ENCODE measurements at regions not wholly inside any gene's neighbourhood (a gene's known extent, or its start where the extent isn't known, plus 50 kb on each side); places are given as distances from the start of the nearest gene placed in this dataset.

DNA sequence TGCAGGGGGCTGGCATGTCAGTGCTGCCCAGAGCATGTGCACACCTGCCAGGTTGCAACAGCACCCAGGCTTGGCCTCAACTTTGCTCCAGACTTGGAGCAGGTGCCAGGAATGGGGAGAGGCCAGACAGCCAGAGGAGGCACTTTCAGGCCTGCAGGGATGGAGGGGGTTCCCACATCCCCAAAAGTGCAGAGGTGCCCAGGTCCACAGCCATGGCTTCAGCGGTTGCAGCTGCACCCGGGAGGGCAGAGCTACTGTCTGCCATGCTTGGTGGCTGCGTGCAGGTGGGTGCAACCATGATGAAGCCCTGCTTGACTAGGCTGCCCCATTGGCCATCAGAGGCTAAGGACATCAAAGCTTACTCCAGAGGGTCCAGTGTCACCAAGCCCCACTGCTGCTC lies 196.8 kb upstream of the VRK2 start:
- H3K9me3 ChIP-seq (ENCODE audit: insufficient read depth, low read length) = no peaks in the 10 kb centered on the region
- H3K27me3 ChIP-seq (ENCODE audit: low read length) = no peaks in the 10 kb centered on the region

DNA sequence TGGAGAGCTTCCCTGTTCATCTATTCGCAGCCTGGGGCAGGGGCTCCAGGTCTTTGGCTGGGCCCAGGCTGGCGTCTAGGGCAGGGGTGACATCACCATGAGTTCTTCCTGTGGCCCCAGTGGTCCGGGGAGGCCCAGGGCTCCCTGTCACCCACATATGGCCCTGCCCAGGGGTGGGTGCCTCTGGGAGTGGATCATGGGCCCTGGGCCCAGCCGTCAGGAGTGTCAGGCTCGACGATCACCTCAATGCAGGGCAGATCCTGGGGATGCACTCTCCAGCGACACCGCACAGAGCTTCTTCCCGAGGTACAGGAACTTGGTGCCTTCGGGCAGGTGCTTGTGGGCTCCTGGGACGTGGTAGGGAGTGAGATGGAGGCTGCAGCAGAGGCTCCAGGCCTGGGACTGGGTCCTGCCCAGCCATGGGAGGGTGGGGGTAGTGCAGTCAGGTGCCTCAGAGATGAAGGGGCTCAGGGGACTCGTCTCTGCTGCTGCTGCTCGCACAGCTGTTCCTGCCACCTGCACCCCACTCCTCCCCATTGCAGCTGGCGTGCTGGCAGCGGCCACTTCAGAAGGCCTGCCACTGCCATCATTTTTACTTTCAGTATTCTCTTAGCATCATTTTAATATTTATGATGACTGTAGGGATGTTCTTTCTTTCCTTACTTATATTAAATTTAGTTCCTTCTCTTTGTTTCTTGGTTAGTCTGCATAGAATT lies 196.0 kb upstream of the VRK2 start:
- H3K9me3 ChIP-seq (ENCODE audit: insufficient read depth, low read length) = no peaks in the 10 kb centered on the region
- no peaks in the 10 kb centered on the region for H3K9me2 ChIP-seq (replicated peaks; ENCODE audit: insufficient read depth, low read length)
- H3K4me2 ChIP-seq (ENCODE audit: low read depth, low read length, poor library complexity, severe bottlenecking) = no peak overlapping the region
- H3K9ac ChIP-seq (ENCODE audit: low read length) = no peak overlapping the region
- H3F3A ChIP-seq (ENCODE audit: insufficient read depth) = no peaks in the 10 kb centered on the region
- H3K27me3 ChIP-seq (ENCODE audit: low read length) = no peaks in the 10 kb centered on the region
- TF ChIP-seq EZH2phosphoT487 (conservative IDR thresholded peaks at IDR 0.05; ENCODE audit: low read length) = no peak
- TF ChIP-seq, protein P1, sequence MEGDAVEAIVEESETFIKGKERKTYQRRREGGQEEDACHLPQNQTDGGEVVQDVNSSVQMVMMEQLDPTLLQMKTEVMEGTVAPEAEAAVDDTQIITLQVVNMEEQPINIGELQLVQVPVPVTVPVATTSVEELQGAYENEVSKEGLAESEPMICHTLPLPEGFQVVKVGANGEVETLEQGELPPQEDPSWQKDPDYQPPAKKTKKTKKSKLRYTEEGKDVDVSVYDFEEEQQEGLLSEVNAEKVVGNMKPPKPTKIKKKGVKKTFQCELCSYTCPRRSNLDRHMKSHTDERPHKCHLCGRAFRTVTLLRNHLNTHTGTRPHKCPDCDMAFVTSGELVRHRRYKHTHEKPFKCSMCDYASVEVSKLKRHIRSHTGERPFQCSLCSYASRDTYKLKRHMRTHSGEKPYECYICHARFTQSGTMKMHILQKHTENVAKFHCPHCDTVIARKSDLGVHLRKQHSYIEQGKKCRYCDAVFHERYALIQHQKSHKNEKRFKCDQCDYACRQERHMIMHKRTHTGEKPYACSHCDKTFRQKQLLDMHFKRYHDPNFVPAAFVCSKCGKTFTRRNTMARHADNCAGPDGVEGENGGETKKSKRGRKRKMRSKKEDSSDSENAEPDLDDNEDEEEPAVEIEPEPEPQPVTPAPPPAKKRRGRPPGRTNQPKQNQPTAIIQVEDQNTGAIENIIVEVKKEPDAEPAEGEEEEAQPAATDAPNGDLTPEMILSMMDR (IDR thresholded peaks at IDR 0.05; ENCODE audit: insufficient read depth, low read length, poor library complexity, severe bottlenecking) = no peak
- H3K27ac ChIP-seq (ENCODE audit: low read depth, low read length) = no peak overlapping the region
- H3K4me3 ChIP-seq (ENCODE audit: insufficient read depth, low read length, poor library complexity, severe bottlenecking) = no peak overlapping the region
- no peaks in the 10 kb centered on the region for H3K79me2 ChIP-seq (ENCODE audit: insufficient read depth, low read length)
- no peak overlapping the region for H2AFZ ChIP-seq (ENCODE audit: low read depth, low read length, severe bottlenecking)
- no peaks in the 10 kb centered on the region for H4K20me1 ChIP-seq (ENCODE audit: low read depth, low read length)
- H3K36me3 ChIP-seq (ENCODE audit: low read length) = no peaks in the 10 kb centered on the region

More for the DNA sequence above, 196.8 kb upstream of the VRK2 start:
- H3F3A ChIP-seq (ENCODE audit: insufficient read depth) = no peaks in the 10 kb centered on the region
- no peaks in the 10 kb centered on the region for H3K36me3 ChIP-seq (ENCODE audit: low read length)
- H4K20me1 ChIP-seq (ENCODE audit: low read depth, low read length) = 0 out of 2 replicates have a peak, but pooled peaks cover 3% of the 10 kb centered on the region
- TF ChIP-seq, protein P1 (IDR thresholded peaks at IDR 0.05; ENCODE audit: insufficient read depth, low read length, poor library complexity, severe bottlenecking) = no peak
- no peak for TF ChIP-seq EZH2phosphoT487 (conservative IDR thresholded peaks at IDR 0.05; ENCODE audit: low read length)
- H2AFZ ChIP-seq (ENCODE audit: low read depth, low read length, severe bottlenecking) = no peak overlapping the region
- H3K27ac ChIP-seq (ENCODE audit: low read depth, low read length) = no peak overlapping the region
- no peaks in the 10 kb centered on the region for H3K79me2 ChIP-seq (ENCODE audit: insufficient read depth, low read length)
- no peak overlapping the region for H3K9ac ChIP-seq (ENCODE audit: low read length)
- H3K4me2 ChIP-seq (ENCODE audit: low read depth, low read length, poor library complexity, severe bottlenecking) = no peak overlapping the region
- H3K4me3 ChIP-seq (ENCODE audit: insufficient read depth, low read length, poor library complexity, severe bottlenecking) = no peak overlapping the region
- H3K9me2 ChIP-seq (replicated peaks; ENCODE audit: insufficient read depth, low read length) = no peaks in the 10 kb centered on the region

DNA sequence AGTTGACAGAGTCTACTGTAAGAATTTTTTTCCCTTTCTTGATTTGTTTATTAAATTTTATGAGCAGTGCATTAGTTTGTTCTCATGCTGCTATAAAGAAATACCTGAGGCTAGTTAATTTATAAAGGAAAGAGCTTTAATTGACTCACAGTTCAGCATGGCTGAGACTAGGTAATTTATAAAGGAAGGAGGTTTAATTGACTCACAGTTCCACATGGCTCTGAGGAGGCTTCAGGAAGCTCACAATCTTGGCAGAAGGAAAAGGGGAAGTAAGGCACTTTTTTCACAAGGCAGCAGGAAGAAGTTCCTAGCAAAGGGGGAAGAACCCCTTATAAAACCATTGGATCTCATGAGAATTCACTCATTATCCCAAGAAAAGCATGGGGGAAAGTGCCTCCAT lies 191.4 kb upstream of the VRK2 start:
- no peaks in the 10 kb centered on the region for H3K9me3 ChIP-seq (ENCODE audit: insufficient read depth, low read length)
- no peak overlapping the region for H3K9ac ChIP-seq (ENCODE audit: low read length)
- H3K79me2 ChIP-seq (ENCODE audit: insufficient read depth, low read length) = no peaks in the 10 kb centered on the region
- no peaks in the 10 kb centered on the region for H3K9me2 ChIP-seq (replicated peaks; ENCODE audit: insufficient read depth, low read length)
- H4K20me1 ChIP-seq (ENCODE audit: low read depth, low read length) = no peaks in the 10 kb centered on the region
- H2AFZ ChIP-seq (ENCODE audit: low read depth, low read length, severe bottlenecking) = no peak overlapping the region
- no peaks in the 10 kb centered on the region for H3K36me3 ChIP-seq (ENCODE audit: low read length)
- TF ChIP-seq, protein P1 (IDR thresholded peaks at IDR 0.05; ENCODE audit: insufficient read depth, low read length, poor library complexity, severe bottlenecking) = no peak
- no peak for TF ChIP-seq EZH2phosphoT487 (conservative IDR thresholded peaks at IDR 0.05; ENCODE audit: low read length)
- no peaks in the 10 kb centered on the region for H3K27me3 ChIP-seq (ENCODE audit: low read length)
- H3K4me3 ChIP-seq (ENCODE audit: insufficient read depth, low read length, poor library complexity, severe bottlenecking) = no peak overlapping the region
- H3F3A ChIP-seq (ENCODE audit: insufficient read depth) = no peaks in the 10 kb centered on the region
- H3K4me2 ChIP-seq (ENCODE audit: low read depth, low read length, poor library complexity, severe bottlenecking) = no peak overlapping the region
- no peak overlapping the region for H3K27ac ChIP-seq (ENCODE audit: low read depth, low read length)

Measured in SU-DHL-6 (cell line).